Aorta (tissue), 5 donors: ENCODE measurements at regions not wholly inside any gene's neighbourhood (a gene's known extent, or its start where the extent isn't known, plus 50 kb on each side); places are given as distances from the start of the nearest gene placed in this dataset.

Source experiments
- ATAC-seq: fragments of 200-7000 bp; cut with Tn5 transposase; one replicate; pipeline ENCODE4 v1.9.1; 2022; ENCODE audit warnings: moderate library complexity; ENCODE audit not compliant: low FRiP score
- DNase-seq, 2 donors: peaks; one replicate each; pipeline ENCODE4 v3.0.0-alpha.2; 2020
- H3K27ac ChIP-seq, 2 donors: one replicate each; pipeline ENCODE4 v1.5.1; 2013; ENCODE audit warnings: low read length in 2 of 2, mild to moderate bottlenecking in 2 of 2, moderate library complexity in 2 of 2, control low read depth in 1 of 2, inconsistent platforms in 1 of 2, low read depth in 1 of 2
- H3K27me3 ChIP-seq, 2 donors: one replicate each; pipeline ENCODE4 v1.6.1; 2013; ENCODE audit warnings: control low read depth in 1 of 2, low read length in 1 of 2, mild to moderate bottlenecking in 1 of 2, moderate library complexity in 1 of 2; ENCODE audit not compliant: insufficient read depth in 2 of 2, control insufficient read depth in 1 of 2
- H3K36me3 ChIP-seq, 2 donors: one replicate each; pipeline ENCODE4 v1.6.1; 2013; ENCODE audit warnings: control low read depth in 1 of 2, low read length in 1 of 2, mild to moderate bottlenecking in 1 of 2; ENCODE audit not compliant: insufficient read depth in 2 of 2, control insufficient read depth in 1 of 2
- H3K4me1 ChIP-seq, 2 donors: one replicate each; pipeline ENCODE4 v1.6.1; 2013; ENCODE audit warnings: low read length in 2 of 2, control low read depth in 1 of 2, mild to moderate bottlenecking in 1 of 2, moderate library complexity in 1 of 2; ENCODE audit not compliant: insufficient read depth in 2 of 2, control insufficient read depth in 1 of 2
- H3K4me3 ChIP-seq, 2 donors: one replicate each; pipeline ENCODE4 v1.5.1; 2013; ENCODE audit warnings: low read length in 2 of 2, control low read depth in 1 of 2, mild to moderate bottlenecking in 1 of 2
- H3K9me3 ChIP-seq: one replicate; pipeline ENCODE4 v1.6.1; 2013; ENCODE audit warnings: mild to moderate bottlenecking, low read length; ENCODE audit not compliant: control insufficient read depth
- WGBS, 2 donors: extraction: QIAGEN DNeasy Blood & Tissue Kit; methylation state at CpG; one replicate each; pipeline ENCODE4 v1.1.7; 2013; 5-methylcytosine and 5-hydroxymethylcytosine counted together
- intact Hi-C, 2 donors: fragments of 100-400 bp; cut with DNase I; formaldehyde crosslinking; loops; one replicate each; pipeline versions ENCODE4 v1.14.2 to v1.15.0; 2022
- donor health status: healthy with polysubstance abuse.
- donor health status: Bipolar disorder and iron deficiency.
- donor health status: DM: no; HTN: no; CAD: no.
- donor health status: DM: no; HTN: no; CAD: no.
- donor health status: DM: yes; HTN: yes; CAD: no.

- no peaks in the 10 kb centered on the region for H3K36me3 ChIP-seq
- no peak for DNase-seq
- intact Hi-C loops, result no loop called here
- ATAC-seq, result no peak
- H3K4me1 ChIP-seq, result no peaks in the 10 kb centered on the region
- no peak overlapping the region for H3K27ac ChIP-seq
- no peaks in the 10 kb centered on the region for H3K27me3 ChIP-seq
- H3K9me3 ChIP-seq, result no peaks in the 10 kb centered on the region
- 68 to 73% methylated on average over 3 of the region's 3 CpGs for WGBS, 2 donors
- no peak overlapping the region for H3K4me3 ChIP-seq
Measured at GRCh38 chr10:91335147-91335546, 75.0 kb upstream of the HECTD2 start.

GRCh38 chr10:91339729-91340128 lies 70.4 kb upstream of the HECTD2 start:
- no peaks in the 10 kb centered on the region for H3K9me3 ChIP-seq
- no peak overlapping the region for H3K4me3 ChIP-seq
- ATAC-seq (no peak), DNase-seq (no peak)
- no peaks in the 10 kb centered on the region for H3K27me3 ChIP-seq
- H3K36me3 ChIP-seq, result no peaks in the 10 kb centered on the region
- H3K27ac ChIP-seq, result no peak overlapping the region
- no peaks in the 10 kb centered on the region for H3K4me1 ChIP-seq
- 69 to 82% methylated on average over 1 of the region's 1 CpG for WGBS, 2 donors
- intact Hi-C loops, result no loop called here

- Histone ChIP-seq H3K36me3 (no peaks in the 10 kb centered on the region), H3K27me3 (no peaks in the 10 kb centered on the region), H3K4me3 (no peak overlapping the region), H3K27ac (no peak overlapping the region), H3K9me3 (no peaks in the 10 kb centered on the region), H3K4me1 (no peaks in the 10 kb centered on the region)
- WGBS, 2 donors, result 64 to 68% methylated on average over 8 of the region's 8 CpGs
- ATAC-seq (peak; percentile 74), DNase-seq (peak in 1 of 2 donors; percentile 66)
- intact Hi-C loops, result no loop called here
Measured at GRCh38 chr10:91340613-91341362, 69.4 kb upstream of the HECTD2 start.

GRCh38 chr10:91341686-91342085 lies 68.5 kb upstream of the HECTD2 start:
- H3K9me3 ChIP-seq, result no peaks in the 10 kb centered on the region
- no peaks in the 10 kb centered on the region for H3K27me3 ChIP-seq
- no peaks in the 10 kb centered on the region for H3K36me3 ChIP-seq
- DNase-seq, result no peak
- intact Hi-C loops, result no loop called here
- H3K27ac ChIP-seq, result no peak overlapping the region
- H3K4me3 ChIP-seq, result no peak overlapping the region
- no peak for ATAC-seq
- H3K4me1 ChIP-seq, result no peaks in the 10 kb centered on the region

- 70 to 74% methylated on average over 1 of the region's 1 CpG for WGBS, 2 donors
- intact Hi-C loops, result no loop called here
Measured at GRCh38 chr10:91343010-91343409, 67.1 kb upstream of the HECTD2 start.

GRCh38 chr10:91344117-91344856 lies 65.9 kb upstream of the HECTD2 start:
- no peak for ATAC-seq
- intact Hi-C loops, result no loop called here

More at GRCh38 chr10:91343010-91343409, 67.1 kb upstream of the HECTD2 start:
- no peaks in the 10 kb centered on the region for H3K27me3 ChIP-seq
- H3K27ac ChIP-seq, result no peak overlapping the region
- no peaks in the 10 kb centered on the region for H3K4me1 ChIP-seq
- H3K36me3 ChIP-seq, result no peaks in the 10 kb centered on the region
- DNase-seq, result no peak
- no peak overlapping the region for H3K4me3 ChIP-seq
- H3K9me3 ChIP-seq, result no peaks in the 10 kb centered on the region
- ATAC-seq, result no peak

GRCh38 chr10:91345716-91346115 lies 64.4 kb upstream of the HECTD2 start:
- H3K36me3 ChIP-seq, result no peaks in the 10 kb centered on the region
- ATAC-seq (no peak), DNase-seq (no peak)
- H3K4me1 ChIP-seq, result peaks cover 0 to 12% of the 10 kb centered on the region in 2 donors
- no peak overlapping the region for H3K4me3 ChIP-seq
- H3K27ac ChIP-seq, result no peak overlapping the region
- no peaks in the 10 kb centered on the region for H3K27me3 ChIP-seq
- no peaks in the 10 kb centered on the region for H3K9me3 ChIP-seq
- 73 to 76% methylated on average over 2 of the region's 2 CpGs for WGBS, 2 donors
- intact Hi-C loops, result no loop called here

More at GRCh38 chr10:91344117-91344856, 65.9 kb upstream of the HECTD2 start:
- Histone ChIP-seq H3K36me3 (no peaks in the 10 kb centered on the region), H3K4me3 (no peak overlapping the region), H3K4me1 (peaks cover 0 to 4% of the 10 kb centered on the region in 2 donors), H3K27ac (no peak overlapping the region), H3K27me3 (no peaks in the 10 kb centered on the region), H3K9me3 (no peaks in the 10 kb centered on the region)
- DNase-seq, result no peak
- WGBS, 2 donors, result 94 to 97% methylated on average over 11 of the region's 11 CpGs

GRCh38 chr10:91347529-91347928 lies 62.6 kb upstream of the HECTD2 start:
- DNase-seq (no peak), ATAC-seq (no peak)
- H3K4me3 ChIP-seq, result no peak overlapping the region
- H3K27ac ChIP-seq, result peak overlapping the region in 1 of 2 donors; percentile 25
- intact Hi-C loops, result no loop called here
- WGBS, 2 donors, result 73 to 75% methylated on average over 1 of the region's 1 CpG
- H3K9me3 ChIP-seq, result no peaks in the 10 kb centered on the region
- no peaks in the 10 kb centered on the region for H3K36me3 ChIP-seq
- peaks cover 0 to 12% of the 10 kb centered on the region in 2 donors for H3K4me1 ChIP-seq
- no peaks in the 10 kb centered on the region for H3K27me3 ChIP-seq

GRCh38 chr10:91349381-91349780 lies 60.8 kb upstream of the HECTD2 start:
- Histone ChIP-seq H3K4me1 (peaks cover 0 to 12% of the 10 kb centered on the region in 2 donors), H3K4me3 (no peak overlapping the region), H3K36me3 (no peaks in the 10 kb centered on the region), H3K27ac (peak overlapping the region; percentile 98 to 100), H3K9me3 (no peaks in the 10 kb centered on the region), H3K27me3 (no peaks in the 10 kb centered on the region)
- intact Hi-C loops, result no loop called here
- peak; percentile 90 for ATAC-seq
- peak in 1 of 2 donors; percentile 79 for DNase-seq
